ENCODE measurements at regions not wholly inside any gene's neighbourhood (a gene's known extent, or its start where the extent isn't known, plus 50 kb on each side); places are given as distances from the start of the nearest gene placed in this dataset.

DNA sequence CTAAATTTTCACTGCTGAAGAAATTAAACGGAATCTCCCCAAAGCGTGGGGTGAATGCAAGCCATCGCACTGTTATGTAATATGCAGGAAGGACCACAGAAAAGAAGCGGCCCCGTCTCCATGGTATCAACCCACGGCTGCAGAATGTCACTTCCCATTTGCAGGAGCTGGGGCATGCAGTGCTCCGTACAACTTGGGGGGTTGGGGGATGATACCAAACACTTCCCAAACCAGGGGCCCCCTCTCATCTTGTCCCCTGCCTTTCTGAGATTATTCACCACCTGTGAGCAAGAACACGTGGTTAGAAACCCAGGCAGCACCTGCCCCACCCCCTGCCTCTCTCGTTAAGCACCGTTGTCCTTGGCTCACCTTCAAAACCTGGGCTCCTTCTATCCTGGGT, 505.1 kb upstream of the TMEM132C start:
- TF ChIP-seq, protein P1, sequence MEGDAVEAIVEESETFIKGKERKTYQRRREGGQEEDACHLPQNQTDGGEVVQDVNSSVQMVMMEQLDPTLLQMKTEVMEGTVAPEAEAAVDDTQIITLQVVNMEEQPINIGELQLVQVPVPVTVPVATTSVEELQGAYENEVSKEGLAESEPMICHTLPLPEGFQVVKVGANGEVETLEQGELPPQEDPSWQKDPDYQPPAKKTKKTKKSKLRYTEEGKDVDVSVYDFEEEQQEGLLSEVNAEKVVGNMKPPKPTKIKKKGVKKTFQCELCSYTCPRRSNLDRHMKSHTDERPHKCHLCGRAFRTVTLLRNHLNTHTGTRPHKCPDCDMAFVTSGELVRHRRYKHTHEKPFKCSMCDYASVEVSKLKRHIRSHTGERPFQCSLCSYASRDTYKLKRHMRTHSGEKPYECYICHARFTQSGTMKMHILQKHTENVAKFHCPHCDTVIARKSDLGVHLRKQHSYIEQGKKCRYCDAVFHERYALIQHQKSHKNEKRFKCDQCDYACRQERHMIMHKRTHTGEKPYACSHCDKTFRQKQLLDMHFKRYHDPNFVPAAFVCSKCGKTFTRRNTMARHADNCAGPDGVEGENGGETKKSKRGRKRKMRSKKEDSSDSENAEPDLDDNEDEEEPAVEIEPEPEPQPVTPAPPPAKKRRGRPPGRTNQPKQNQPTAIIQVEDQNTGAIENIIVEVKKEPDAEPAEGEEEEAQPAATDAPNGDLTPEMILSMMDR (IDR thresholded peaks at IDR 0.05 in 4 of 5, conservative IDR thresholded peaks at IDR 0.05 in 1 of 5), result no peak
- TF ChIP-seq POLR2A (IDR thresholded peaks at IDR 0.05), result no peak

Data from gastrocnemius medialis (tissue), 4 donors.